Hepatocyte (in vitro differentiated cells): ENCODE measurements at regions not wholly inside any gene's neighbourhood (a gene's known extent, or its start where the extent isn't known, plus 50 kb on each side); places are given as distances from the start of the nearest gene placed in this dataset.

Experiments
- EZH2 ChIP-seq: fragments of 200-600 bp; sonication (generic); IDR thresholded peaks from 2 replicates; pipeline ENCODE4 v1.6.1; 2016; ENCODE audit warnings: antibody characterized with exemption, mild to moderate bottlenecking, borderline replicate concordance
- EZH2phosphoT487 ChIP-seq: fragments of 200-600 bp; sonication (generic); IDR thresholded peaks from one replicate; pipeline ENCODE4 v1.6.1; 2018; ENCODE audit warnings: antibody characterized with exemption, mild to moderate bottlenecking, low read depth, moderate library complexity; ENCODE audit not compliant: unreplicated experiment, severe bottlenecking
- TF ChIP-seq, protein P1 (sequence below): fragments of 200-600 bp; sonication (generic); IDR thresholded peaks from 2 replicates; pipeline ENCODE4 v1.5.1; 2016; ENCODE audit warnings: antibody characterized with exemption, mild to moderate bottlenecking; ENCODE audit not compliant: poor library complexity

DNA sequence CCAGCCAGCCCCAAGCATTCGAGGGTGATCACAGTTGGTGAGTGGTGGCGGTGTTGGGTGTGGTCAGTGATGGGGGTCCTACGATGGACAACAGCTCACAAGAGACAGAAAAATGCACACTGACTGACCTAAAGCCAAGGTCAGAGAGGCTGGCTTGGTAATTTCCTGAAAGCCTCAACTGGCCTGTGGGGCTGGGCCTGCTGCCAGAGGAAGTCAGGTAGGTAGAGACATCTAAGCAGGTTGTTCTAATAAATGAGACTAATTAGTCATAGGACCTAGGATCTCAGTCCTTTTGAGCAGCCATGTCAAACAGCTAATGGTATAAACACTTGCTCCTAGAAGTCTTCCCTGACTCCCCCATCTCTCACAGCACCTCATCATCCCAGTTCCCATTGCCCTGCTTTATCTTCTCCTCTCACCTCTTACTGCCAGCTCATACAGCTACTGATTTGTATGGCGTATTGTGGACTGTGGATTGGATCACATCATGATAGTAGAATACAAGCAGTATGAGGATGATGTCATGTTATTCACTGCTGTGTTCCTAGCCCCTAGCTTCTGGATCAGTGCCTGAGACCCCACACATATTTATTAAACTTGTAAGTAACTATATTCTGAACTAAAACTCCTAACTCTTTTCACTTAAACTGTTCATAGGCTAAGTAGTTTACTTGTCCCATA lies 262.9 kb upstream of the KLHL29 start:
- TF ChIP-seq EZH2 = no peak
- TF ChIP-seq, protein P1, sequence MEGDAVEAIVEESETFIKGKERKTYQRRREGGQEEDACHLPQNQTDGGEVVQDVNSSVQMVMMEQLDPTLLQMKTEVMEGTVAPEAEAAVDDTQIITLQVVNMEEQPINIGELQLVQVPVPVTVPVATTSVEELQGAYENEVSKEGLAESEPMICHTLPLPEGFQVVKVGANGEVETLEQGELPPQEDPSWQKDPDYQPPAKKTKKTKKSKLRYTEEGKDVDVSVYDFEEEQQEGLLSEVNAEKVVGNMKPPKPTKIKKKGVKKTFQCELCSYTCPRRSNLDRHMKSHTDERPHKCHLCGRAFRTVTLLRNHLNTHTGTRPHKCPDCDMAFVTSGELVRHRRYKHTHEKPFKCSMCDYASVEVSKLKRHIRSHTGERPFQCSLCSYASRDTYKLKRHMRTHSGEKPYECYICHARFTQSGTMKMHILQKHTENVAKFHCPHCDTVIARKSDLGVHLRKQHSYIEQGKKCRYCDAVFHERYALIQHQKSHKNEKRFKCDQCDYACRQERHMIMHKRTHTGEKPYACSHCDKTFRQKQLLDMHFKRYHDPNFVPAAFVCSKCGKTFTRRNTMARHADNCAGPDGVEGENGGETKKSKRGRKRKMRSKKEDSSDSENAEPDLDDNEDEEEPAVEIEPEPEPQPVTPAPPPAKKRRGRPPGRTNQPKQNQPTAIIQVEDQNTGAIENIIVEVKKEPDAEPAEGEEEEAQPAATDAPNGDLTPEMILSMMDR = no peak
- TF ChIP-seq EZH2phosphoT487 = no peak
